H1 (cell line): ENCODE measurements at regions not wholly inside any gene's neighbourhood (a gene's known extent, or its start where the extent isn't known, plus 50 kb on each side); places are given as distances from the start of the nearest gene placed in this dataset.

ENCODE experiments used
- JUN ChIP-seq: IDR thresholded peaks from 2 replicates; pipeline ENCODE4 v1.6.1; 2011; ENCODE audit warnings: low read depth, mild to moderate bottlenecking, improper control_type of control experiment, low read length
- POLR2A ChIP-seq, 2 experiments: IDR thresholded peaks; 1 replicate in 1 of 2; 2 replicates in 1 of 2; pipeline ENCODE4 v1.6.1; 2011; ENCODE audit warnings: low read depth in 2 of 2, low read length in 2 of 2, mild to moderate bottlenecking in 2 of 2; ENCODE audit errors: control extremely low read depth in 1 of 2
- RAD21 ChIP-seq, 2 experiments: IDR thresholded peaks in 1 of 2; conservative IDR thresholded peaks in 1 of 2; 2 replicates each; pipeline ENCODE4 v1.6.1; 2011; ENCODE audit warnings: low read depth in 2 of 2, low read length in 2 of 2, improper control_type of control experiment in 1 of 2, inconsistent platforms in 1 of 2, mild to moderate bottlenecking in 1 of 2, moderate library complexity in 1 of 2
- SIN3A ChIP-seq, 2 experiments: IDR thresholded peaks in 1 of 2; conservative IDR thresholded peaks in 1 of 2; 2 replicates each; pipeline ENCODE4 v1.6.1; 2011 to 2012; ENCODE audit warnings: low read length in 2 of 2, improper control_type of control experiment in 1 of 2, low read depth in 1 of 2, mild to moderate bottlenecking in 1 of 2
- SUZ12 ChIP-seq: fragments of 200-600 bp; sonication (generic); IDR thresholded peaks from 2 replicates; pipeline ENCODE4 v1.6.1; 2012; ENCODE audit warnings: mild to moderate bottlenecking, inconsistent platforms, low read length, moderate library complexity, mixed read lengths
- TAF1 ChIP-seq: IDR thresholded peaks from 2 replicates; pipeline ENCODE4 v1.6.1; 2011; ENCODE audit warnings: mild to moderate bottlenecking, low read depth, low read length
- YY1 ChIP-seq: IDR thresholded peaks from 2 replicates; pipeline ENCODE4 v1.6.1; 2011; ENCODE audit warnings: low read depth, mild to moderate bottlenecking, low read length
- ZNF274 ChIP-seq: IDR thresholded peaks from 2 replicates; pipeline ENCODE4 v1.7.0; 2012; ENCODE audit warnings: low read length, borderline replicate concordance; ENCODE audit errors: extremely low read depth
- TF ChIP-seq, protein P1 (sequence below), 3 experiments: IDR thresholded peaks; 1 replicate in 2 of 3; 2 replicates in 1 of 3; pipeline versions ENCODE4 v1.5.1 to v1.6.1; 2011; ENCODE audit warnings: low read length in 3 of 3, mild to moderate bottlenecking in 3 of 3, inconsistent platforms in 2 of 3, low read depth in 1 of 3, moderate library complexity in 1 of 3; ENCODE audit not compliant: insufficient read depth in 1 of 3; ENCODE audit errors: control extremely low read depth in 1 of 3
- TF ChIP-seq, protein P2 (sequence below): IDR thresholded peaks from 2 replicates; pipeline ENCODE4 v1.6.1; 2011; ENCODE audit warnings: low read depth, mild to moderate bottlenecking, low read length; ENCODE audit not compliant: insufficient read depth
- TF ChIP-seq, protein P3 (sequence below): IDR thresholded peaks from 2 replicates; pipeline ENCODE4 v1.6.1; 2011; ENCODE audit warnings: low read length, improper control_type of control experiment

DNA sequence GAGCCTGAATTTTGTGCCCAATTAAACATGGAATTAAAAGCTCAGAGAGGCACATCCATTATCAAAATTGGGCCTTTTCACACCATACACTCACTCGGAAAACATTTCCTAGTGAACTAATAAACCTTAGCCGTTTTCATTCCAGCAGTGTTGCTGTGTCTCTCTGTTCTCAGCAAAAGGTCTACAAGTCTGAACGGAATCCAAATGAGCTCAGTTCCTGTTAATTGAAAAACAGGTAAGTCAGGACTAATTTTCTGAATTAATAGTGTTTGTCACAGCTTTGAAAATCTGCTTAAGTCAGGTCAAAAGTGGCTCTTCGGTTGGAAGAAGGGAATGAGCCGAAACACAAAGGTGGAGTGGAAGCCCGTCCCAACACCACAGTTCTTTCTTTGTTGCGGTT lies 163.3 kb upstream of the RALGAPA2 start:
- TF ChIP-seq YY1 (no peak), ZNF274 (no peak), RAD21 (IDR thresholded peaks at IDR 0.05 in 1 of 2, conservative IDR thresholded peaks at IDR 0.05 in 1 of 2; ENCODE audit: low read depth in 2 of 2, low read length in 2 of 2) (no peak), JUN (no peak), TAF1 (no peak), SIN3A (conservative IDR thresholded peaks at IDR 0.05 in 1 of 2, IDR thresholded peaks at IDR 0.05 in 1 of 2; ENCODE audit: low read depth in 1 of 2, low read length in 2 of 2) (no peak), SUZ12 (no peak), POLR2A (IDR thresholded peaks at IDR 0.05; ENCODE audit: control extremely low read depth in 1 of 2, low read depth in 2 of 2, low read length in 2 of 2) (no peak)
- TF ChIP-seq, protein P1, sequence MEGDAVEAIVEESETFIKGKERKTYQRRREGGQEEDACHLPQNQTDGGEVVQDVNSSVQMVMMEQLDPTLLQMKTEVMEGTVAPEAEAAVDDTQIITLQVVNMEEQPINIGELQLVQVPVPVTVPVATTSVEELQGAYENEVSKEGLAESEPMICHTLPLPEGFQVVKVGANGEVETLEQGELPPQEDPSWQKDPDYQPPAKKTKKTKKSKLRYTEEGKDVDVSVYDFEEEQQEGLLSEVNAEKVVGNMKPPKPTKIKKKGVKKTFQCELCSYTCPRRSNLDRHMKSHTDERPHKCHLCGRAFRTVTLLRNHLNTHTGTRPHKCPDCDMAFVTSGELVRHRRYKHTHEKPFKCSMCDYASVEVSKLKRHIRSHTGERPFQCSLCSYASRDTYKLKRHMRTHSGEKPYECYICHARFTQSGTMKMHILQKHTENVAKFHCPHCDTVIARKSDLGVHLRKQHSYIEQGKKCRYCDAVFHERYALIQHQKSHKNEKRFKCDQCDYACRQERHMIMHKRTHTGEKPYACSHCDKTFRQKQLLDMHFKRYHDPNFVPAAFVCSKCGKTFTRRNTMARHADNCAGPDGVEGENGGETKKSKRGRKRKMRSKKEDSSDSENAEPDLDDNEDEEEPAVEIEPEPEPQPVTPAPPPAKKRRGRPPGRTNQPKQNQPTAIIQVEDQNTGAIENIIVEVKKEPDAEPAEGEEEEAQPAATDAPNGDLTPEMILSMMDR (IDR thresholded peaks at IDR 0.05; ENCODE audit: control extremely low read depth in 1 of 3, insufficient read depth in 1 of 3, low read depth in 1 of 3, low read length in 3 of 3): no peak
- TF ChIP-seq, protein P2, sequence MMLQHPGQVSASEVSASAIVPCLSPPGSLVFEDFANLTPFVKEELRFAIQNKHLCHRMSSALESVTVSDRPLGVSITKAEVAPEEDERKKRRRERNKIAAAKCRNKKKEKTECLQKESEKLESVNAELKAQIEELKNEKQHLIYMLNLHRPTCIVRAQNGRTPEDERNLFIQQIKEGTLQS: no peak
- TF ChIP-seq, protein P3, sequence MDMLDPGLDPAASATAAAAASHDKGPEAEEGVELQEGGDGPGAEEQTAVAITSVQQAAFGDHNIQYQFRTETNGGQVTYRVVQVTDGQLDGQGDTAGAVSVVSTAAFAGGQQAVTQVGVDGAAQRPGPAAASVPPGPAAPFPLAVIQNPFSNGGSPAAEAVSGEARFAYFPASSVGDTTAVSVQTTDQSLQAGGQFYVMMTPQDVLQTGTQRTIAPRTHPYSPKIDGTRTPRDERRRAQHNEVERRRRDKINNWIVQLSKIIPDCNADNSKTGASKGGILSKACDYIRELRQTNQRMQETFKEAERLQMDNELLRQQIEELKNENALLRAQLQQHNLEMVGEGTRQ: no peak
